OCI-LY7 (cell line): ENCODE measurements at regions not wholly inside any gene's neighbourhood (a gene's known extent, or its start where the extent isn't known, plus 50 kb on each side); places are given as distances from the start of the nearest gene placed in this dataset.

Experiments
- BruUV-seq: library from RNA; stranded (reverse); fragments of 400-500 nt; replicated peaks from 2 replicates; lab custom pipeline; 2021; lab: Mats Ljungman, UMichigan
- CTCF ChIA-PET: fragments of 300-600 bp; sonication (Branson Sonifier 250); formaldehyde crosslinking; loops from one replicate; lab custom pipeline; 2022; ENCODE audit warnings: antibody characterized with exemption; ENCODE audit not compliant: unreplicated experiment; lab: Charles Lee
- POLR2A ChIA-PET: fragments of 300-600 bp; sonication (Branson Sonifier 250); formaldehyde crosslinking; loops from one replicate; lab custom pipeline; 2022; ENCODE audit warnings: antibody characterized with exemption; lab: Charles Lee
- DNase-seq: peaks from one replicate; pipeline ENCODE4 v3.0.0-alpha.2; 2015; ENCODE audit warnings: low spot score
- H2AFZ ChIP-seq: fragments of 200-600 bp; sonication (generic), shearing (Covaris generic); 2 replicates; pipeline ENCODE4 v1.6.1; 2014; ENCODE audit warnings: mild to moderate bottlenecking, antibody characterized with exemption, low read length, moderate library complexity
- H3K27ac ChIP-seq: fragments of 200-600 bp; sonication (generic); 2 replicates; pipeline ENCODE4 v1.5.1; 2014; ENCODE audit warnings: mixed run types, low read depth, mild to moderate bottlenecking, moderate library complexity, low read length, inconsistent platforms; ENCODE audit not compliant: poor library complexity, severe bottlenecking
- H3K36me3 ChIP-seq: fragments of 200-600 bp; sonication (generic); 2 replicates; pipeline ENCODE4 v1.6.1; 2014; ENCODE audit warnings: mild to moderate bottlenecking, antibody characterized with exemption, low read length, moderate library complexity, mixed read lengths; ENCODE audit not compliant: insufficient read depth
- H3K4me1 ChIP-seq: fragments of 200-600 bp; sonication (generic); 2 replicates; pipeline ENCODE4 v1.5.1; 2014; ENCODE audit warnings: mild to moderate bottlenecking, low read length; ENCODE audit not compliant: insufficient read depth, poor library complexity, severe bottlenecking
- H3K4me2 ChIP-seq: fragments of 200-600 bp; sonication (generic); 2 replicates; pipeline ENCODE4 v1.6.1; 2014; ENCODE audit warnings: mild to moderate bottlenecking, low read length
- H3K4me3 ChIP-seq: fragments of 200-600 bp; sonication (generic); 2 replicates; pipeline ENCODE4 v1.5.1; 2014; ENCODE audit warnings: mild to moderate bottlenecking, low read depth, low read length; ENCODE audit not compliant: poor library complexity, severe bottlenecking
- H3K79me2 ChIP-seq: fragments of 200-600 bp; sonication (generic); 2 replicates; pipeline ENCODE4 v1.6.1; 2016; ENCODE audit warnings: low read depth, mild to moderate bottlenecking, low read length, moderate library complexity, mixed read lengths; ENCODE audit not compliant: insufficient read depth
- H3K9me2 ChIP-seq: fragments of 200-600 bp; sonication (generic); 2 replicates; pipeline ENCODE4 v1.6.1; 2016; ENCODE audit warnings: mild to moderate bottlenecking, low read length, mixed read lengths; ENCODE audit not compliant: insufficient read depth
- H3K9me3 ChIP-seq: fragments of 200-600 bp; sonication (generic); 2 replicates; pipeline ENCODE4 v1.6.1; 2014; ENCODE audit warnings: mild to moderate bottlenecking, mixed run types, low read length, mixed read lengths
- H4K20me1 ChIP-seq: fragments of 200-600 bp; sonication (generic); 2 replicates; pipeline ENCODE4 v1.6.1; 2014; ENCODE audit warnings: mild to moderate bottlenecking, antibody characterized with exemption, low read length, moderate library complexity, mixed read lengths; ENCODE audit not compliant: insufficient read depth
- EZH2phosphoT487 ChIP-seq: fragments of 200-600 bp; sonication (generic); IDR thresholded peaks from 2 replicates; pipeline ENCODE4 v1.6.1; 2018; ENCODE audit warnings: low read depth, borderline replicate concordance, mild to moderate bottlenecking, mixed run types, antibody characterized with exemption, low read length, moderate library complexity, mixed read lengths
- intact Hi-C: fragments of 100-400 bp; cut with micrococcal nuclease; formaldehyde crosslinking; loops from one replicate; pipeline ENCODE4 v1.10.0; 2022; ENCODE audit not compliant: unreplicated experiment
- TF ChIP-seq, protein P1 (sequence below): fragments of 200-600 bp; sonication (generic); conservative IDR thresholded peaks from 2 replicates; pipeline ENCODE4 v1.5.1; 2014; ENCODE audit warnings: mild to moderate bottlenecking, antibody characterized with exemption, low read length, moderate library complexity, mixed read lengths

DNA sequence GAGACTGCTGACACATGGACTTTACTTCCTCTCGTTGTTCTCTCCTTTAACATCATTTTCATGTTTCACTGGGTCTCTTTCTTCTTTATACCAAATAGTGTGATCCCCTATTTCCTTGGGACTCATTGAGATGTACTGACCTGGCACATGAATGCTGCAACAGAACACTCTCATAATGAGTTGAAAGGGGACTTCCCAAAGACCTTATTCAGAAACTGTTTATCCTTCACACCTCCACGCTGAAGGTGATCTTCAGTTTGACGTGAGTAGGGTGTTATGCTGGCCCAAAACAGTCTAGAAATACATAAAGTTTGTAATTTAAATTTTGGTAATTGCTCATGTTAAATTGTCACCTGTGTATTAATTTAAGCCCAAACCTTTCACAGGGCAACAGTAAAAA lies 1096.8 kb upstream of the GYPC start:
- no peak overlapping the region for H3K4me3 ChIP-seq
- intact Hi-C loops, result no loop called here
- TF ChIP-seq, protein P1, sequence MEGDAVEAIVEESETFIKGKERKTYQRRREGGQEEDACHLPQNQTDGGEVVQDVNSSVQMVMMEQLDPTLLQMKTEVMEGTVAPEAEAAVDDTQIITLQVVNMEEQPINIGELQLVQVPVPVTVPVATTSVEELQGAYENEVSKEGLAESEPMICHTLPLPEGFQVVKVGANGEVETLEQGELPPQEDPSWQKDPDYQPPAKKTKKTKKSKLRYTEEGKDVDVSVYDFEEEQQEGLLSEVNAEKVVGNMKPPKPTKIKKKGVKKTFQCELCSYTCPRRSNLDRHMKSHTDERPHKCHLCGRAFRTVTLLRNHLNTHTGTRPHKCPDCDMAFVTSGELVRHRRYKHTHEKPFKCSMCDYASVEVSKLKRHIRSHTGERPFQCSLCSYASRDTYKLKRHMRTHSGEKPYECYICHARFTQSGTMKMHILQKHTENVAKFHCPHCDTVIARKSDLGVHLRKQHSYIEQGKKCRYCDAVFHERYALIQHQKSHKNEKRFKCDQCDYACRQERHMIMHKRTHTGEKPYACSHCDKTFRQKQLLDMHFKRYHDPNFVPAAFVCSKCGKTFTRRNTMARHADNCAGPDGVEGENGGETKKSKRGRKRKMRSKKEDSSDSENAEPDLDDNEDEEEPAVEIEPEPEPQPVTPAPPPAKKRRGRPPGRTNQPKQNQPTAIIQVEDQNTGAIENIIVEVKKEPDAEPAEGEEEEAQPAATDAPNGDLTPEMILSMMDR, result no peak
- no peak for TF ChIP-seq EZH2phosphoT487
- H3K4me2 ChIP-seq, result no peak overlapping the region
- CTCF ChIA-PET, result no interaction called here
- no peaks in the 10 kb centered on the region for H3K4me1 ChIP-seq
- H3K9me3 ChIP-seq, result no peaks in the 10 kb centered on the region
- H3K27ac ChIP-seq, result no peak overlapping the region
- no peak overlapping the region for H2AFZ ChIP-seq
- H4K20me1 ChIP-seq, result no peaks in the 10 kb centered on the region
- H3K36me3 ChIP-seq, result no peaks in the 10 kb centered on the region
- H3K9me2 ChIP-seq, result no peaks in the 10 kb centered on the region
- POLR2A ChIA-PET, result no interaction called here
- no TSS peak for BruUV-seq
- no peaks in the 10 kb centered on the region for H3K79me2 ChIP-seq
- DNase-seq, result no peak

DNA sequence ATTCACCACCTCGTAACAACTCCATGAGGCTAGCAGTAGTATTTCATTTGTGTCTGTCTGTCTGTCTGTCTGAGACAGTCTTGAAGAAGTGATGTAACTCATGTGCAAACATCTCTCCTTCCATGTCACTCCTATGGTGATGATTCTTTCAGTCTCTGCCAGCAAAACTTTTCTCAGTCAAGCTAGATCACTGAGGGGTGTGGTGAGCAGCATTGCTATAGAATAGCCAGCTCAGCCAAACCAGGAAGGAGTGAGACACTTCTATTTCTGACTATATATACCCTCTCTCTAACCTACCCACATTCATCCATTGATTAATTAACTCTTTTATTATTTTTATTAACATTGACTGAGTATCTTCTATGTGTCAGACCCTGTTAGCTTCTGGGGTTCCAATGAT lies 1095.1 kb upstream of the GYPC start:
- POLR2A ChIA-PET, result interaction anchor here (0.7 kb wide), 1 partner anchor 828 kb away, joined by 3 read pairs; no protein-coding TSS in a partner anchor
- DNase-seq, result no peak
- no peak overlapping the region for H2AFZ ChIP-seq
- H3K4me1 ChIP-seq, result no peaks in the 10 kb centered on the region
- H3K79me2 ChIP-seq, result no peaks in the 10 kb centered on the region
- no peaks in the 10 kb centered on the region for H4K20me1 ChIP-seq
- H3K36me3 ChIP-seq, result no peaks in the 10 kb centered on the region
- H3K9me3 ChIP-seq, result no peaks in the 10 kb centered on the region
- intact Hi-C loops, result no loop called here
- CTCF ChIA-PET, result no interaction called here
- BruUV-seq, result no TSS peak
- no peak overlapping the region for H3K4me2 ChIP-seq
- H3K9me2 ChIP-seq, result no peaks in the 10 kb centered on the region
- H3K4me3 ChIP-seq, result no peak overlapping the region
- H3K27ac ChIP-seq, result no peak overlapping the region
- TF ChIP-seq, protein P1, result no peak
- TF ChIP-seq EZH2phosphoT487, result no peak

DNA sequence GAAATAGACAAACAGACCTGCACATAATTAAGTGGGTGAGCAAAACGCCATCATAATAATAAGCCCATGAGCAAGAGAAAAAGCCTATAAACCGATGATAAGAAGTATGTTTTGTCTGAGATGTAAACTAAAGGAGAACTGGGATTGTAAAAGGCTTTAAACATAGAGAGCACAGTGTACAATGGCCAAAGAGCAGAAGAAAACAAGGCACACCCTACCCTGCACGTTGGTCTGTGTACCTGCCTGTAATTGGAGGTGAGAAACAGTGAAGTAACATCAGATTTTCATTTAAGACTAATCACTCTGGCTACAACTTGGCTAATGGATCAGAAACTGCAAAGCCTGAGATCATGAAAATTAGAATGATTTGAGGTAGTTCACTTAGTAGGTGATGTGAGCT lies 1094.7 kb upstream of the GYPC start:
- H3K4me2 ChIP-seq, result no peak overlapping the region
- H3K36me3 ChIP-seq, result no peaks in the 10 kb centered on the region
- no peak overlapping the region for H2AFZ ChIP-seq
- H3K27ac ChIP-seq, result no peak overlapping the region
- no peaks in the 10 kb centered on the region for H3K79me2 ChIP-seq
- TF ChIP-seq, protein P1, result no peak
- no peak for TF ChIP-seq EZH2phosphoT487
- ChIA-PET CTCF (no interaction called here), POLR2A (interaction anchor here (0.7 kb wide), 1 partner anchor 828 kb away, joined by 3 read pairs; no protein-coding TSS in a partner anchor)
- H4K20me1 ChIP-seq, result no peaks in the 10 kb centered on the region
- intact Hi-C loops, result no loop called here
- no peaks in the 10 kb centered on the region for H3K4me1 ChIP-seq
- H3K4me3 ChIP-seq, result no peak overlapping the region
- DNase-seq, result no peak
- BruUV-seq, result no TSS peak
- no peaks in the 10 kb centered on the region for H3K9me2 ChIP-seq
- H3K9me3 ChIP-seq, result no peaks in the 10 kb centered on the region
